ENCODE measurements at regions not wholly inside any gene's neighbourhood (a gene's known extent, or its start where the extent isn't known, plus 50 kb on each side); places are given as distances from the start of the nearest gene placed in this dataset.
"Not testable (repeated sequence)": the region's sequence is repeated elsewhere in the genome, so short reads cannot be mapped to it uniquely, and the experiment has no call there.

- not testable (repeated sequence) for H3K4me3 ChIP-seq (ENCODE audit: low read depth, low read length); DNase-seq (ENCODE audit: low read depth)
Observed at GRCh38 chr19:14289810-14290209, 83.8 kb upstream of the ADGRL1 start.

DNA sequence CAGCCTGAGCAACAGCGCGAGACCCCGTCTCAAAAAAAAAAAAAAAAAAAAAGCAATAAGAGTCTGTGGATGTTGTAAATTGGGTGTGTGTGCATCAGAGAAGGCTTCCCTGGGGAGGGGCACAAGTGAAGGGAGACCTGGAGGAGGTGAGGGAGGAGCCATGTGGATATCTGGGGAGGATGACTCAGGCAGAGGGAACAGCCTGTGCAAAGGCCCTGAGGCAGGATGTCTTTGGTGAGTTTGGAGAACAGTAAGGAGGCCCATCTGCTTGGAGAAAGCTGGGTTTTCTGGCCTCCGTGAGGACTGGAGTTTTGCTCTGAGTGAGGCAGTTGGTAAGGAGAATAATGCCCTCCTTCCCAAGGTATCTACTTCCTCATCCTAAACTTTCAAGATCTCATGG lies 81.9 kb upstream of the ADGRL1 start:
- DNase-seq (ENCODE audit: low read depth); H3K4me3 ChIP-seq (ENCODE audit: low read depth, low read length): not testable (repeated sequence)

GRCh38 chr19:14286594-14286993 lies 80.6 kb upstream of the ADGRL1 start:
- H3K4me3 ChIP-seq (ENCODE audit: low read depth, low read length); DNase-seq (ENCODE audit: low read depth): not testable (repeated sequence)

DNA sequence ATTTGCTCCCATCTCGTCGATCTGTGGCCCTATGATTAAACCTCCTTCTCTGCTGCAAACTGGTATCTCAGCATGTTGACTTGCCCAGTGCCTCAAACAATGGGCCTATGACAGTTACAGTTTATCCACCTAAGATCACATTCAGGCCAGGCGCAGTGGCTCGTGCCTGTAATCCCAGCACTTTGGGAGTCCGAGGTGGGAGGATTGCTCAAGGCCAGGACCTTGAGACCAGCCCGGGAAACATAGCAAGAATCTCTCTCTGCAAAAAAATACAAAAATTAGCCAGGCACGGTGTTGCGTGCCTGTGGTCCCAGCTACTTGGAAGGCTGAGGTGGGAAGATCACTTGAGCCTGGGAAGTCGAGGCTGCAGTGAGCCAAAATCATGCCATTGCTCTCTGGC lies 79.8 kb upstream of the ADGRL1 start:
- not testable (repeated sequence) for DNase-seq (ENCODE audit: low read depth); H3K4me3 ChIP-seq (ENCODE audit: low read depth, low read length)

DNA sequence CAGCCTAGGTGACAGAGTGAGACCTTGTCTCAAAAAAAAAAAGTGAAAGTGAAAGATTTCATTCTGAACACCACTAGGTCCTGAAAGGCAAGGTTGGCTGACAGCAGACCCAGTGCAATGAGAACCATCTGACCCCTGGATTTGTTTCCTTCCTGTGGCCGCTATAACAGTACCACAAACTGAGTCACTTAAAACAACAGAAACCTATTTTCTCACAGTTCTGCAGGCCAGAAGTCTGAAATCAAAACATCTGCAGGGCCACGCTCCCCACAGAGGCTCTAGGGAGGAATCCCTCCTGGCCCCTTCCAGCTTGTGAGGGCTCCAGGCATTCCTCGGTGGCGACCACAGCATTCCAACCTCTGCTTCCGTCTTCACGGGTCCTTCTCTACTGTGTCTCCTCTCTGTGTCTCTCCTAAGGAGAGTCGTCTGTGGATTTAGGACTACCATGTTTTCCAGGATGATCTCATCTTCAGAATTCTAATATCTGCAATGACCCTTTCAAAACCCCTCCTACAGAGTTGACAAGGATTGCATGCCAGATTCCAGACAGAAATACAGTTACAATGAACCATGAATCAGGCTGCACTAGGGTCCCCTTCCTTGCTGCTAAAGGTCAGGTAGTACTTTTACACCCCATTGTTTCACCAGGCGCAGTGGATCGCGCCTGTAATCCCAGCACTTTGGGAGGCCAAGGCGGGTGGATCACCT lies 78.0 kb upstream of the ADGRL1 start:
- peak; percentile 20 for DNase-seq (ENCODE audit: low read depth)
- not testable (repeated sequence) for H3K4me3 ChIP-seq (ENCODE audit: low read depth, low read length)

- DNase-seq (ENCODE audit: low read depth); H3K4me3 ChIP-seq (ENCODE audit: low read depth, low read length): not testable (repeated sequence)
Observed at GRCh38 chr19:14279270-14279669, 73.3 kb upstream of the ADGRL1 start.

DNA sequence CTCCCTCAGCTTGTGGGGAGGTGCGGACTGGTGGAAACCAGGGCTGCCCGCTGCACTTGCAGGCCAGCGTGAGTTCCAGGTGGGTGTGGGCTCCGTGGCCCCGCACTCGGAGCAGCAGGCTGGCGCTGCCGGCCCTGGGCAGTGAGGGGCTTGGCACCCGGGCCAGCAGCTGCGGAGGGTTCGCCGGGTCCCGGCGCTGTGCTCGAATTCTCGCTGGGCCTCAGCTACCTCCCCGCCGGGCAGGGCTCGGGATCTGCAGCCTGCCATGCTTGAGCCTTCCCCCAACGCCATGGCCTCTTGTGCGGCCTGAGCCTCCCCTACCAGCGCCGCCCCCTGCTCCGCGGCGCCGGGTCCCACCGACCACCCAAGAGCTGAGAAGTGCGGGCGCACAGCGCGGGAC lies 71.6 kb upstream of the ADGRL1 start:
- no peak for TF ChIP-seq CTCF (conservative IDR thresholded peaks at IDR 0.05; ENCODE audit: low read depth, low read length)
- H3K4me3 ChIP-seq (ENCODE audit: low read depth, low read length), result no peak overlapping the region
- DNase-seq (ENCODE audit: low read depth), result no peak

GRCh38 chr19:14275823-14276222 lies 69.9 kb upstream of the ADGRL1 start:
- not testable (repeated sequence) for H3K4me3 ChIP-seq (ENCODE audit: low read depth, low read length); DNase-seq (ENCODE audit: low read depth)

DNA sequence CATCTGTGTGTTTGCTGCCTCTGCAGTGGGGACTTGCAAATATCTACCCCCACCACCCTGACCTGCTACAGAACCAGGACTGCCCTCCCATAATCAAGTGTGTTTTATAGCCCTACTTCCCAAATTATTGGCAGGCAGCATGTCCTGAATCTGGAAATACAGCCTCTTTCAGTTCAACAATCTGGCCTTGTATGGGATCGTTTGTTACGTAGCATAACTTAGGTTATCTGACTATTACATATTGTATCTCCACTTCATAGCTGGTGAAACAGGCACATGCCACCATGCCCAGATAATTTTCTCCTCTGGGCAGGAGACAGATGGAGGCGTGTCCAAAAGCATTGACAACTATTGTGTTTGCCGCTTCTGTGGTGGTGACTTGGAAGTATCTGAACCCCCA lies 66.7 kb upstream of the ADGRL1 start:
- TF ChIP-seq CTCF (conservative IDR thresholded peaks at IDR 0.05; ENCODE audit: low read depth, low read length), result no peak

GRCh38 chr19:14271840-14272239 lies 65.9 kb upstream of the ADGRL1 start:
- no peak for TF ChIP-seq CTCF (conservative IDR thresholded peaks at IDR 0.05; ENCODE audit: low read depth, low read length)
- no peak for DNase-seq (ENCODE audit: low read depth)
- H3K4me3 ChIP-seq (ENCODE audit: low read depth, low read length), result no peak overlapping the region

More for the DNA sequence above, 66.7 kb upstream of the ADGRL1 start:
- DNase-seq (ENCODE audit: low read depth), result no peak
- no peak overlapping the region for H3K4me3 ChIP-seq (ENCODE audit: low read depth, low read length)

GRCh38 chr19:14270557-14270956 lies 64.6 kb upstream of the ADGRL1 start:
- not testable (repeated sequence) for H3K4me3 ChIP-seq (ENCODE audit: low read depth, low read length); DNase-seq (ENCODE audit: low read depth)

Data from epithelial cell of proximal tubule (primary cell).